HG02759 (cell line): ENCODE measurements at regions not wholly inside any gene's neighbourhood (a gene's known extent, or its start where the extent isn't known, plus 50 kb on each side); places are given as distances from the start of the nearest gene placed in this dataset.

Experiments
- ATAC-seq: cut with Tn5 transposase; IDR thresholded peaks from one replicate; pipeline ENCODE4 v1.9.1; 2021; ENCODE audit warnings: mild to moderate bottlenecking, moderate library complexity; ENCODE audit not compliant: unreplicated experiment

GRCh38 chr4:41427306-41427882 lies 110.6 kb upstream of the LIMCH1 start:
- no peak for ATAC-seq

GRCh38 chr4:41427931-41428600 lies 109.9 kb upstream of the LIMCH1 start:
- no peak for ATAC-seq

- no peak for ATAC-seq
These were observed 109.2 kb upstream of the LIMCH1 start for GRCh38 chr4:41428601-41429279.

- no peak for ATAC-seq
These were observed 108.7 kb upstream of the LIMCH1 start for GRCh38 chr4:41429280-41429669.

GRCh38 chr4:41430792-41431191 lies 107.2 kb upstream of the LIMCH1 start:
- no peak for ATAC-seq

- ATAC-seq, result no peak
These were observed 106.7 kb upstream of the LIMCH1 start for GRCh38 chr4:41431276-41431675.

GRCh38 chr4:41432219-41432618 lies 105.7 kb upstream of the LIMCH1 start:
- ATAC-seq, result no peak

- ATAC-seq, result no peak
These were observed 105.1 kb upstream of the LIMCH1 start for GRCh38 chr4:41432881-41433280.

- ATAC-seq, result no peak
These were observed 104.6 kb upstream of the LIMCH1 start for GRCh38 chr4:41433361-41433760.

- ATAC-seq, result no peak
These were observed 102.4 kb upstream of the LIMCH1 start for GRCh38 chr4:41435510-41435909.

- ATAC-seq, result no peak
These were observed 101.5 kb upstream of the LIMCH1 start for GRCh38 chr4:41436419-41436818.

- ATAC-seq, result no peak
These were observed 100.8 kb upstream of the LIMCH1 start for GRCh38 chr4:41437111-41437536.

GRCh38 chr4:41438931-41439297 lies 99.0 kb upstream of the LIMCH1 start:
- ATAC-seq, result no peak

- no peak for ATAC-seq
These were observed 95.1 kb upstream of the LIMCH1 start for GRCh38 chr4:41442810-41443209.

GRCh38 chr4:41443340-41444079 lies 94.4 kb upstream of the LIMCH1 start:
- no peak for ATAC-seq

- ATAC-seq, result no peak
These were observed 91.6 kb upstream of the LIMCH1 start for GRCh38 chr4:41446391-41446790.

- ATAC-seq, result no peak
These were observed 90.8 kb upstream of the LIMCH1 start for GRCh38 chr4:41446981-41447725.

GRCh38 chr4:41448934-41449333 lies 89.0 kb upstream of the LIMCH1 start:
- ATAC-seq, result no peak

- ATAC-seq, result no peak
These were observed 86.0 kb upstream of the LIMCH1 start for GRCh38 chr4:41451961-41452360.

GRCh38 chr4:41452484-41453225 lies 85.3 kb upstream of the LIMCH1 start:
- no peak for ATAC-seq
